C4-2B (cell line): ENCODE measurements at regions not wholly inside any gene's neighbourhood (a gene's known extent, or its start where the extent isn't known, plus 50 kb on each side); places are given as distances from the start of the nearest gene placed in this dataset.
A peak's percentile ranks its signal among the peaks of the same experiment; 100 is the strongest.

Experiments used
- CTCF ChIP-seq: fragments of 450-650 bp; conservative IDR thresholded peaks from 2 replicates; pipeline ENCODE4 v1.5.1; 2017; ENCODE audit warnings: mild to moderate bottlenecking
- ZFX ChIP-seq: fragments of 450-650 bp; IDR thresholded peaks from 2 replicates; pipeline ENCODE4 v1.6.1; 2017

GRCh38 chr7:109456116-109456515 lies 886.4 kb downstream of the DNAJB9 start:
- peak; percentile 41 for TF ChIP-seq CTCF
- TF ChIP-seq ZFX = no peak
